22Rv1 (cell line): ENCODE measurements at regions not wholly inside any gene's neighbourhood (a gene's known extent, or its start where the extent isn't known, plus 50 kb on each side); places are given as distances from the start of the nearest gene placed in this dataset.

Source experiments
- ZFX ChIP-seq: fragments of 450-650 bp; IDR thresholded peaks from 2 replicates; pipeline ENCODE4 v1.6.1; 2017; ENCODE audit warnings: antibody characterized with exemption, borderline replicate concordance
- TF ChIP-seq, protein P1 (sequence below): fragments of 450-650 bp; IDR thresholded peaks from 2 replicates; pipeline ENCODE4 v1.5.1; 2017; ENCODE audit warnings: mild to moderate bottlenecking

GRCh38 chr1:82934074-82934473 is 1064.9 kb downstream of the TTLL7 start:
- TF ChIP-seq, protein P1, sequence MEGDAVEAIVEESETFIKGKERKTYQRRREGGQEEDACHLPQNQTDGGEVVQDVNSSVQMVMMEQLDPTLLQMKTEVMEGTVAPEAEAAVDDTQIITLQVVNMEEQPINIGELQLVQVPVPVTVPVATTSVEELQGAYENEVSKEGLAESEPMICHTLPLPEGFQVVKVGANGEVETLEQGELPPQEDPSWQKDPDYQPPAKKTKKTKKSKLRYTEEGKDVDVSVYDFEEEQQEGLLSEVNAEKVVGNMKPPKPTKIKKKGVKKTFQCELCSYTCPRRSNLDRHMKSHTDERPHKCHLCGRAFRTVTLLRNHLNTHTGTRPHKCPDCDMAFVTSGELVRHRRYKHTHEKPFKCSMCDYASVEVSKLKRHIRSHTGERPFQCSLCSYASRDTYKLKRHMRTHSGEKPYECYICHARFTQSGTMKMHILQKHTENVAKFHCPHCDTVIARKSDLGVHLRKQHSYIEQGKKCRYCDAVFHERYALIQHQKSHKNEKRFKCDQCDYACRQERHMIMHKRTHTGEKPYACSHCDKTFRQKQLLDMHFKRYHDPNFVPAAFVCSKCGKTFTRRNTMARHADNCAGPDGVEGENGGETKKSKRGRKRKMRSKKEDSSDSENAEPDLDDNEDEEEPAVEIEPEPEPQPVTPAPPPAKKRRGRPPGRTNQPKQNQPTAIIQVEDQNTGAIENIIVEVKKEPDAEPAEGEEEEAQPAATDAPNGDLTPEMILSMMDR, result no peak
- no peak for TF ChIP-seq ZFX
